GF-D8 (cell line): ENCODE measurements at regions not wholly inside any gene's neighbourhood (a gene's known extent, or its start where the extent isn't known, plus 50 kb on each side); places are given as distances from the start of the nearest gene placed in this dataset.

Experiments used
- DNase-seq: peaks from one replicate; lab custom pipeline; 2025; lab: John Stamatoyannopoulos, UW

- DNase-seq = no peak
Measured at GRCh38 chr5:24368115-24368514, 276.7 kb downstream of the CDH10 start.

GRCh38 chr5:24376210-24376609 lies 268.6 kb downstream of the CDH10 start:
- DNase-seq = no peak

- DNase-seq = no peak
Measured at GRCh38 chr5:24376616-24377015, 268.2 kb downstream of the CDH10 start.

- DNase-seq = no peak
Measured at GRCh38 chr5:24381861-24382489, 262.8 kb downstream of the CDH10 start.

DNA sequence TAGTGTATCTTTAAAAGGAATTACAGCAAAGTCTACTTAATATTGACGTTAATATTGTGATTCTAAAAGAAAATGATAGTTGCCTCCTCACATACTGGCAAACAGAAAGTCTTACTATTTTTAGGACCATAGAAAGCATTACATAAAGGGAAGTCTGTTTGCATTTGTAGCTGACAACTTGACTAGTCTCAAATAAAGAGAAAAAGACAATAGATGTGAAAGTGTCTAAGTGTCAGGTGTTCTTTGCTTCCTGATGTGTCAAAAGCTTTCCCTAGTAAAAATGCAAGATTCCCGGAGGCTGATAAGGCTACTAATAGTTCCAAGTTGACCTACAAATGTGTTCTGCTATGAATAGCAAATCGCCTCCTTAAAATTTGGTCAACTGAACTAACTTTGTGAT lies 259.7 kb downstream of the CDH10 start:
- no peak for DNase-seq

- no peak for DNase-seq
Measured at GRCh38 chr5:24385617-24386016, 259.2 kb downstream of the CDH10 start.

- no peak for DNase-seq
Measured at GRCh38 chr5:24388448-24388847, 256.3 kb downstream of the CDH10 start.

GRCh38 chr5:24389968-24390367 lies 254.8 kb downstream of the CDH10 start:
- DNase-seq = no peak

DNA sequence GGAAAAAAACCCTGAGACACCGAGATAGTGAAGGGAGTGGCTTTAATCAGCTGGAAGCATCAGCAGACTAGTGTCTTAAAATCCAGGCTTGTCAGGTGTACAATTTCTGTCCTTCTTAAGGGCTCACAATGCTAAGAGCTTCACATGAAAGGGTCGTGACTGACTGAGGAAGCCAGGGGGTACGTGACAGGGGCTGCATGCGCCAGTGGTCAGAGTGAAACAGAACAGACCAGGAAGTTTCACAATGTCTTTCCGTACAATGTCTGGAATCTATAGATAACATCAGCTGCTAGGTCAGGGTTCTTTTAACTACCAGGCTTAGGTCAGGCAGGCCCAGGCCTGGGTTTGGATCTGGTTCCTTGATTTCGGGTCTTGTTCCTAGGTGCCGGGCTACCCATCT lies 253.0 kb downstream of the CDH10 start:
- DNase-seq = no peak

DNA sequence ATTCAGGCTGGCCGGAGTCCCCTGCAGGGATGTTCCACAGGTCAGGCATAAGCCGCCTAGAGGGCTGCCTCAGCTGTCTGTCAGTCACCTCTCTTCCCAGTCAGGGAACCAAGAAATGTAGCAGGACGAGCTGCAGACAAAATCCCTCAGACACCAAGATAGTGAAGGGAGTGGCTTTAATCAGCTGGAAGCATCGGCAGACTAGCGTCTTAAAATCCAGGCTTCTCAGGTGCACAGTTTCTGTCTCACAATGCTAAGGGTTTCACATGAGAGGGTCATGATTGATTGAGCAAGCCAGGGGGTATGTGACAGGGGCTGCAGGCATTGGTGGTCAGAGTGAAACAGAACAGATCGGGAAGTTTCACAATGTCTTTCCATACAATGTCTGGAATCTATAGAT lies 247.2 kb downstream of the CDH10 start:
- DNase-seq = no peak

- DNase-seq = no peak
Measured at GRCh38 chr5:24401773-24402172, 243.0 kb downstream of the CDH10 start.

DNA sequence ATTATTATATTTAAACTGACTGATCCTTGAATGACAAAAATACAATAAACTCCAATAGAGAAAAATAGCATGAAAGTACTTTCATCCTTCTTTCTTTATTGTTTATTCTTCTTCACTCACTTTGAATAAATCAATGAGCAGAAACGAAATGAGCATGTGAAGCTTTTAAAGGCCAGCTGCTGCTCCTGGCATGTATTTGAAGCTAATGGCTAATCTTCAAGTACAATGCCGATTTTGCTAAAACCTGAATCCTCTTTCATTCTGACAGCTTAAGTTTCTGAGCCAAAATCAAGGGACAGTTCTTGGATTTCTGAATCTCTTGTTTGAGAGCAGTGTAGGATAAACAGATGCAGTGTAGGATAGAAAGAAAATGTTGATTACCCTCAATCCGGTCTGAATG lies 237.3 kb downstream of the CDH10 start:
- no peak for DNase-seq

GRCh38 chr5:24428345-24428744 lies 216.4 kb downstream of the CDH10 start:
- no peak for DNase-seq

DNA sequence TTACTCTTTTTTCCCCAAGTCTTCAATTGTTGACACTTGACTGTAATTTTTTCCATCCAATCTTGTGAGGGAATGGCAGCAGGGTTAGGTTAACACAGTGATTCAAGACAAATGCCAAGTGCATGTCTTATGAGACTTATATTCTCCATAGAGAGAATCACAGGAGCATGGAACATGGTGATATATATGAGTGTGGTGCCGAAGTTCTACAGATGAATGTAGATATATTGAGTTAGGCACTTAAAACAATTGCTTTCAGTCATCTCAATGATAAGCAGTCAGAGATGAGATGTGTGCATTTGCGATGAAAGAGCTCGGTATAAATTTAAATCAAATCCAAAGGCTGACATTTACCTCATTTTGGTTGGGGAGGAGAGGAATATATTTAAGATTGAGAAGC lies 211.2 kb downstream of the CDH10 start:
- DNase-seq = no peak
